ENCODE measurements at regions not wholly inside any gene's neighbourhood (a gene's known extent, or its start where the extent isn't known, plus 50 kb on each side); places are given as distances from the start of the nearest gene placed in this dataset.
A peak's percentile ranks its signal among the peaks of the same experiment; 100 is the strongest.

DNA sequence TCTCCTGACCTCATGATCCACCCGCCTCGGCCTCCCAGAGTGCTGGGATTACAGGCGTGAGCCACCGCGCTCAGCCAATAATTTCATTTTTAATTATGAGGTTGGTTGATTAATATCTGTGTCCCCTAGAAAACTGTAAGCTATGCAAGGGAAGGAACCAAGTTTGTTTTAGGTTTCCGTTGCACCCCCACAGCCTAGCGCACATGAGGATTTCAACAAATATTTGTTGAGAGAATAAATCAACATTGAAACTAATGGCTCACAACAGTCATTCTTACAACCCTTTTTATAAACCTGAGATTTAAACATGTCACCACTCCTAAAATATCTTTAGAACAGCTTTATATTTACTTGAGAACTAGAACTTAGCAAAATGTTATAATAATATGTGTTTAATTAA is 114.0 kb upstream of the CARMIL1 start:
- Histone ChIP-seq H3K27me3 (ENCODE audit: insufficient read depth, low read length) (no peaks in the 10 kb centered on the region), H3K4me1 (ENCODE audit: insufficient read depth, low read length) (peaks cover 13% of the 10 kb centered on the region), H3K9me3 (ENCODE audit: low read depth, low read length) (no peaks in the 10 kb centered on the region), H3K36me3 (ENCODE audit: insufficient read depth, low read length) (no peaks in the 10 kb centered on the region), H4K20me1 (ENCODE audit: insufficient read depth, low read length) (no peaks in the 10 kb centered on the region), H2AFZ (ENCODE audit: low read length) (peak overlapping the region; percentile 6), H3K79me2 (ENCODE audit: insufficient read depth, low read length) (no peaks in the 10 kb centered on the region), H3K4me3 (ENCODE audit: insufficient read depth, low read length) (no peak overlapping the region), H3K27ac (ENCODE audit: low read depth, low read length) (no peak overlapping the region), H3K4me2 (ENCODE audit: insufficient read depth, low read length) (peak overlapping the region; percentile 15)
- TF ChIP-seq, protein P1, sequence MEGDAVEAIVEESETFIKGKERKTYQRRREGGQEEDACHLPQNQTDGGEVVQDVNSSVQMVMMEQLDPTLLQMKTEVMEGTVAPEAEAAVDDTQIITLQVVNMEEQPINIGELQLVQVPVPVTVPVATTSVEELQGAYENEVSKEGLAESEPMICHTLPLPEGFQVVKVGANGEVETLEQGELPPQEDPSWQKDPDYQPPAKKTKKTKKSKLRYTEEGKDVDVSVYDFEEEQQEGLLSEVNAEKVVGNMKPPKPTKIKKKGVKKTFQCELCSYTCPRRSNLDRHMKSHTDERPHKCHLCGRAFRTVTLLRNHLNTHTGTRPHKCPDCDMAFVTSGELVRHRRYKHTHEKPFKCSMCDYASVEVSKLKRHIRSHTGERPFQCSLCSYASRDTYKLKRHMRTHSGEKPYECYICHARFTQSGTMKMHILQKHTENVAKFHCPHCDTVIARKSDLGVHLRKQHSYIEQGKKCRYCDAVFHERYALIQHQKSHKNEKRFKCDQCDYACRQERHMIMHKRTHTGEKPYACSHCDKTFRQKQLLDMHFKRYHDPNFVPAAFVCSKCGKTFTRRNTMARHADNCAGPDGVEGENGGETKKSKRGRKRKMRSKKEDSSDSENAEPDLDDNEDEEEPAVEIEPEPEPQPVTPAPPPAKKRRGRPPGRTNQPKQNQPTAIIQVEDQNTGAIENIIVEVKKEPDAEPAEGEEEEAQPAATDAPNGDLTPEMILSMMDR (IDR thresholded peaks at IDR 0.05; ENCODE audit: extremely low read depth, low read depth, low read length) = no peak
- DNase-seq (ENCODE audit: insufficient read length, low spot score, missing footprints) = no peak

DNA sequence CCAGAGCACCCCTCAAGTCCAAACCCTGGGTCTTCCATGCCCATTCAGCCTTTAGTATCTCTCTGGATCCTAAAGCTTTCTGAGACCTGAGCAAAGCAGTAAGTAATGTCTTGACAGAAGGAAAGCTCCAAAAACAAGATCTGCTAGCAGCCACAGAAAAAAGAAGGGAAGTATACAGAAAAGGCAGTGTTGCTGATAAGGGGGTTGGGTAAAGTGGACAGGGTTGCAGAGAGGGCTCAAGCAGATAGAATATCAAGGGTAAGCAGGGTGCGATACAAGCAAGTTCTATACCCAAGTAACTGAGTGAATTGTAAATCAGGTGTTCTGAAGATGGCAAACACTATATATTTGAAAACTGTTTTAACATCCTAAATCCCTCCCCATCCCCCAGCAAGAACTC is 113.4 kb upstream of the CARMIL1 start:
- no peaks in the 10 kb centered on the region for H4K20me1 ChIP-seq (ENCODE audit: insufficient read depth, low read length)
- DNase-seq (ENCODE audit: insufficient read length, low spot score, missing footprints) = no peak
- no peaks in the 10 kb centered on the region for H3K36me3 ChIP-seq (ENCODE audit: insufficient read depth, low read length)
- TF ChIP-seq, protein P1 (IDR thresholded peaks at IDR 0.05; ENCODE audit: extremely low read depth, low read depth, low read length) = no peak
- no peaks in the 10 kb centered on the region for H3K27me3 ChIP-seq (ENCODE audit: insufficient read depth, low read length)
- no peak overlapping the region for H3K27ac ChIP-seq (ENCODE audit: low read depth, low read length)
- H3K79me2 ChIP-seq (ENCODE audit: insufficient read depth, low read length) = no peaks in the 10 kb centered on the region
- H2AFZ ChIP-seq (ENCODE audit: low read length) = peak overlapping the region; percentile 49
- H3K9me3 ChIP-seq (ENCODE audit: low read depth, low read length) = no peaks in the 10 kb centered on the region
- H3K4me2 ChIP-seq (ENCODE audit: insufficient read depth, low read length) = peak overlapping the region; percentile 15
- peak overlapping the region; percentile 42 for H3K4me3 ChIP-seq (ENCODE audit: insufficient read depth, low read length)
- peaks cover 15% of the 10 kb centered on the region for H3K4me1 ChIP-seq (ENCODE audit: insufficient read depth, low read length)

DNA sequence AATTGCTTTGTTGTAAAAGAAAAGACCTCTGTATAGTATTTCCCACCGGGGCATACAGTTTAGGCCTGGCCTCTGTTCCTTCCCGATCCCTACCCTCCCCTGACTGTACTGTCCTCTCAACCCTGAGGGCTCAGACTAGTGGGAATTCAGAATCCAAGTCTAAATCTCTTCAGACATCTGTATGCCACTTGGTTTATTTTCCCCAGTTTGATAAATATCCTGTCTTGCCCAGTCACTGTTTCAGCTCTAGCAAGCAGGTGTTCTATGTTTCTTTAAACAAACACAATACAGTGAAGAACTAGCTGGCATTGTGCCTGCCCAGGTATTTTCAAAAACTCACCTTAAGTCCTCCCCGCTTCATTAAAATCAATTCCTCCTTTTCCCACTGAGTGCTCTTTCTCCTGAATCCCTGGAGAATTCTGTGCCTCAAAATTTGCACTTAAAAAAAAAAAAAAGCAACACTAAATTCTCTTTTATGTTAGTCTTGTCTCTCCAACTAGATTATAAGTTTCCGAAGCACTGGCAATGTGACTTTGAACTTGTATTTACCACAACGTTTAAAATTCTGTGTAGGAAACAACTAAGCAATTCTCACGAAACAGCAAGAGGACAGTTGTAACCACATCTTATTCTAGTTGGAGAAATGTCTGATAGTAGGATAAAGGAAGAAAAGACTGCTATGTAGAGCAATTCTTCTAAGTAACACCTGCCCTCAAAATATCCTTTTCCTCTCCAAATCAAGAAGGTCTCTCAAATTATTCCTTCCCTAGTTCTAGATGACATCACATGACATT is 112.0 kb upstream of the CARMIL1 start:
- H3K4me1 ChIP-seq (ENCODE audit: insufficient read depth, low read length) = peaks cover 15% of the 10 kb centered on the region
- no peaks in the 10 kb centered on the region for H3K9me3 ChIP-seq (ENCODE audit: low read depth, low read length)
- H3K4me2 ChIP-seq (ENCODE audit: insufficient read depth, low read length) = no peak overlapping the region
- H3K79me2 ChIP-seq (ENCODE audit: insufficient read depth, low read length) = no peaks in the 10 kb centered on the region
- H4K20me1 ChIP-seq (ENCODE audit: insufficient read depth, low read length) = no peaks in the 10 kb centered on the region
- H3K36me3 ChIP-seq (ENCODE audit: insufficient read depth, low read length) = no peaks in the 10 kb centered on the region
- no peak overlapping the region for H3K4me3 ChIP-seq (ENCODE audit: insufficient read depth, low read length)
- no peak overlapping the region for H3K27ac ChIP-seq (ENCODE audit: low read depth, low read length)
- no peaks in the 10 kb centered on the region for H3K27me3 ChIP-seq (ENCODE audit: insufficient read depth, low read length)
- H2AFZ ChIP-seq (ENCODE audit: low read length) = peak overlapping the region; percentile 50
- TF ChIP-seq, protein P1 (IDR thresholded peaks at IDR 0.05; ENCODE audit: extremely low read depth, low read depth, low read length) = no peak
- DNase-seq (ENCODE audit: insufficient read length, low spot score, missing footprints) = no peak

DNA sequence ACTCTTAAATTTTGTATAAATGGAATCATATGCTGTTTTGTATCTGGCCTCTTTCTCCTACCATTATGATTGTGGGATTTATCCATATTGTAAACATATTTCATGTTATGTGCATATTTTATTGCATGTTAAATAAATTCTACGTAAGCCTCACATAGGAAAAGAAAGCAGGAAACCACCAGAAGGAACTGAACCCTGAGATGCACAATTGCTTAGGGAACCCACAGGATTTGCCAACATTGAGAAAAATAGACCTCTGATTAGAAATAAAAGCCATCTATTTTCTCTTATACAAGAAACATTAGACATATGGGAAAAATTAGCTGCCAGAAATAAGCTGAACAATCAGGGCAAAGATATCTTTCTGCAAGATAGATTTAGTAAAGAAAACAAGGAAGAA is 111.2 kb upstream of the CARMIL1 start:
- no peak overlapping the region for H3K27ac ChIP-seq (ENCODE audit: low read depth, low read length)
- H3K79me2 ChIP-seq (ENCODE audit: insufficient read depth, low read length) = no peaks in the 10 kb centered on the region
- H3K9me3 ChIP-seq (ENCODE audit: low read depth, low read length) = no peaks in the 10 kb centered on the region
- H2AFZ ChIP-seq (ENCODE audit: low read length) = no peak overlapping the region
- H4K20me1 ChIP-seq (ENCODE audit: insufficient read depth, low read length) = no peaks in the 10 kb centered on the region
- no peak overlapping the region for H3K4me2 ChIP-seq (ENCODE audit: insufficient read depth, low read length)
- H3K27me3 ChIP-seq (ENCODE audit: insufficient read depth, low read length) = no peaks in the 10 kb centered on the region
- H3K4me3 ChIP-seq (ENCODE audit: insufficient read depth, low read length) = no peak overlapping the region
- H3K4me1 ChIP-seq (ENCODE audit: insufficient read depth, low read length) = peaks cover 19% of the 10 kb centered on the region
- TF ChIP-seq, protein P1 (IDR thresholded peaks at IDR 0.05; ENCODE audit: extremely low read depth, low read depth, low read length) = no peak
- no peak for DNase-seq (ENCODE audit: insufficient read length, low spot score, missing footprints)
- H3K36me3 ChIP-seq (ENCODE audit: insufficient read depth, low read length) = no peaks in the 10 kb centered on the region

Data from osteoblast (primary cell).